NT2/D1 (cell line): ENCODE measurements at regions not wholly inside any gene's neighbourhood (a gene's known extent, or its start where the extent isn't known, plus 50 kb on each side); places are given as distances from the start of the nearest gene placed in this dataset.

ENCODE experiments used
- SUZ12 ChIP-seq: IDR thresholded peaks from 2 replicates; pipeline ENCODE4 v1.6.1; 2011; ENCODE audit not compliant: insufficient read length, insufficient read depth; ENCODE audit errors: extremely low read depth
- YY1 ChIP-seq: IDR thresholded peaks from 2 replicates; pipeline ENCODE4 v1.6.1; 2011; ENCODE audit not compliant: insufficient read length, insufficient read depth
- ZNF274 ChIP-seq: IDR thresholded peaks from 2 replicates; pipeline ENCODE4 v1.6.1; 2011; ENCODE audit warnings: mild to moderate bottlenecking, low read depth, low read length

DNA sequence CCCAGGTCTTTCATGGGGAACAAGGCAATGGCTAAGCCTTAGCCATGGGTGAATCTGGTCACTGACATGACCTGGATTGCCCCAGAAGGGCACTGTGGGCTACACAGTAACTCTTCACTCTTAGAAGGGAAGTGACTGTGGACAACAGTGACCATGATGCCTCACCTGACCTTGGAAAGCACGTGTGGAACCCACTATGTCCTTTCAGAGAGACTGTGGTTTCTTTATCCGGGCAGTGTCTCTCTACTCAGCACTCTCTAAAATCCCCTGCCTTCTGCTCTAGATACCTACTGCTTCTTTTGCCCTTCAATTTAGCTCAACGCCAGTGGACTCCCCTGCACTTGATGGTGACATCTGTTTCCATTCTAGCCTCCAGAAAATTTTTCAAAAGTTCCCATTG, 66.1 kb upstream of the ANKFN1 start:
- no peak for TF ChIP-seq ZNF274
- TF ChIP-seq SUZ12, result no peak
- TF ChIP-seq YY1, result no peak
